Nephron progenitor cell (in vitro differentiated cells): ENCODE measurements at regions not wholly inside any gene's neighbourhood (a gene's known extent, or its start where the extent isn't known, plus 50 kb on each side); places are given as distances from the start of the nearest gene placed in this dataset.
"Not testable (repeated sequence)": the region's sequence is repeated elsewhere in the genome, so short reads cannot be mapped to it uniquely, and the experiment has no call there.

Experiments
- DNase-seq: peaks from one replicate; pipeline ENCODE4 v3.0.0; 2021
- H3K27ac Mint-ChIP-seq: 2 replicates; pipeline ENCODE4 v1.8.0; 2021; ENCODE audit warnings: mild to moderate bottlenecking, moderate library complexity, mixed read lengths
- H3K27me3 Mint-ChIP-seq: 2 replicates; pipeline ENCODE4 v1.8.0; 2021; ENCODE audit warnings: mild to moderate bottlenecking, low read depth, mixed read lengths; ENCODE audit not compliant: poor library complexity
- H3K36me3 Mint-ChIP-seq: 2 replicates; pipeline ENCODE4 v1.8.0; 2021; ENCODE audit warnings: low read depth, mixed read lengths
- H3K4me1 Mint-ChIP-seq: 2 replicates; pipeline ENCODE4 v1.8.0; 2021; ENCODE audit warnings: mixed read lengths
- H3K4me3 Mint-ChIP-seq: 2 replicates; pipeline ENCODE4 v1.8.0; 2021; ENCODE audit warnings: mild to moderate bottlenecking, moderate library complexity, mixed read lengths
- H3K9me3 Mint-ChIP-seq: 2 replicates; pipeline ENCODE4 v1.8.0; 2021; ENCODE audit warnings: mild to moderate bottlenecking, moderate library complexity, mixed read lengths
- CTCF ChIP-seq: fragments of 200-600 bp; sonication (generic); IDR thresholded peaks from 2 replicates; pipeline ENCODE4 v1.5.0; 2021; ENCODE audit warnings: antibody characterized with exemption

GRCh38 chr11:33443684-33444083, 186.5 kb downstream of the HIPK3 start:
- Mint-ChIP-seq H3K4me3 (no peak overlapping the region), H3K27me3 (peaks cover 12% of the 10 kb centered on the region), H3K27ac (no peak overlapping the region), H3K4me1 (no peaks in the 10 kb centered on the region), H3K36me3 (no peaks in the 10 kb centered on the region), H3K9me3 (peaks cover 11% of the 10 kb centered on the region)
- TF ChIP-seq CTCF = no peak
- DNase-seq = no peak

GRCh38 chr11:33438301-33438700, 181.1 kb downstream of the HIPK3 start:
- no peak for TF ChIP-seq CTCF
- Mint-ChIP-seq H3K4me3 (no peak overlapping the region), H3K9me3 (peaks cover 28% of the 10 kb centered on the region), H3K36me3 (peaks cover under 1% of the 10 kb centered on the region), H3K27me3 (peaks cover 7% of the 10 kb centered on the region), H3K4me1 (no peaks in the 10 kb centered on the region), H3K27ac (no peak overlapping the region)
- DNase-seq = no peak

GRCh38 chr11:33437529-33437928, 180.3 kb downstream of the HIPK3 start:
- no peak for TF ChIP-seq CTCF
- peaks cover 28% of the 10 kb centered on the region for H3K9me3 Mint-ChIP-seq
- peaks cover 7% of the 10 kb centered on the region for H3K27me3 Mint-ChIP-seq
- H3K4me3 Mint-ChIP-seq = no peak overlapping the region
- H3K36me3 Mint-ChIP-seq = peaks cover 8% of the 10 kb centered on the region
- H3K27ac Mint-ChIP-seq = no peak overlapping the region
- no peaks in the 10 kb centered on the region for H3K4me1 Mint-ChIP-seq
- DNase-seq = no peak

GRCh38 chr11:33435216-33435615, 178.0 kb downstream of the HIPK3 start:
- no peak for DNase-seq
- peaks cover 12% of the 10 kb centered on the region for H3K36me3 Mint-ChIP-seq
- peaks cover 42% of the 10 kb centered on the region for H3K9me3 Mint-ChIP-seq
- H3K4me3 Mint-ChIP-seq = no peak overlapping the region
- peaks cover 7% of the 10 kb centered on the region for H3K27me3 Mint-ChIP-seq
- H3K4me1 Mint-ChIP-seq = no peaks in the 10 kb centered on the region
- TF ChIP-seq CTCF = no peak
- no peak overlapping the region for H3K27ac Mint-ChIP-seq

GRCh38 chr11:33434294-33434693, 177.1 kb downstream of the HIPK3 start:
- Mint-ChIP-seq H3K4me1 (no peaks in the 10 kb centered on the region), H3K27me3 (peaks cover 7% of the 10 kb centered on the region), H3K4me3 (no peak overlapping the region), H3K9me3 (peaks cover 47% of the 10 kb centered on the region), H3K36me3 (peaks cover 17% of the 10 kb centered on the region), H3K27ac (no peak overlapping the region)
- no peak for TF ChIP-seq CTCF
- no peak for DNase-seq

GRCh38 chr11:33428435-33428834, 171.3 kb downstream of the HIPK3 start:
- not testable (repeated sequence) for H3K4me1 Mint-ChIP-seq, H3K4me3 Mint-ChIP-seq, H3K27me3 Mint-ChIP-seq, H3K27ac Mint-ChIP-seq, DNase-seq
- Mint-ChIP-seq H3K36me3 (peaks cover 19% of the 10 kb centered on the region), H3K9me3 (peaks cover 35% of the 10 kb centered on the region)
